ENCODE measurements at regions not wholly inside any gene's neighbourhood (a gene's known extent, or its start where the extent isn't known, plus 50 kb on each side); places are given as distances from the start of the nearest gene placed in this dataset.

DNA sequence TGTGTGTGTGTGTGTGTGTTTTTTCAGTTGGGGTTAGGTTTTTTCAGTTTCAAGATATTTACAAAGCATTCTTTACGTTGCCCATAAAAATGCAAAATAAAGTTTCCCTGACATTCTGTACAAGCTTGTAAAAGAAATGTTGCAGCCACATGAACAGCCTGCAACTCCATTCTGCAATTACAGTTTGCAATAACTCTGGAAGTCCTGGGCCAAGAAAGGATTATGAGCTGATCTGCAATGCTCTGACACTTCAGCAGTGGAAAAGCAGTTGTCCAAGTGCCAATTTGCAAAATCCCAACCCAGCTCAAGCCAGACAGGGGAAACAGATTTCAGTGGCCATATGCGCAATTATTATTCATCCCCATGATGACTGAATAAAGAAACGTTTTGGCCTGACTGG, 322.1 kb downstream of the MEX3B start:
- H3K4me3 ChIP-seq (replicated peaks in 1 of 3; ENCODE audit: insufficient read depth in 1 of 3, low read depth in 1 of 3, low read length in 3 of 3): no peak overlapping the region
- no peaks in the 10 kb centered on the region for H3K27me3 ChIP-seq (ENCODE audit: control insufficient read depth in 2 of 2, insufficient read depth in 2 of 2, low read length in 2 of 2)
- TF ChIP-seq, protein P1, sequence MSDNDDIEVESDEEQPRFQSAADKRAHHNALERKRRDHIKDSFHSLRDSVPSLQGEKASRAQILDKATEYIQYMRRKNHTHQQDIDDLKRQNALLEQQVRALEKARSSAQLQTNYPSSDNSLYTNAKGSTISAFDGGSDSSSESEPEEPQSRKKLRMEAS (IDR thresholded peaks at IDR 0.05; ENCODE audit: insufficient read depth, insufficient read length): no peak
- no peak for TF ChIP-seq MYC (IDR thresholded peaks at IDR 0.05; ENCODE audit: low read depth, low read length)
- no peak for TF ChIP-seq POLR2AphosphoS5 (IDR thresholded peaks at IDR 0.05; ENCODE audit: insufficient read depth, low read depth, low read length)
- TF ChIP-seq EZH2 (IDR thresholded peaks at IDR 0.05; ENCODE audit: borderline replicate concordance, low read depth, low read length, severe bottlenecking): no peak
- no peak for TF ChIP-seq JUN (IDR thresholded peaks at IDR 0.05; ENCODE audit: borderline replicate concordance, insufficient read depth, insufficient read length, low read depth)
- TF ChIP-seq, protein P2, sequence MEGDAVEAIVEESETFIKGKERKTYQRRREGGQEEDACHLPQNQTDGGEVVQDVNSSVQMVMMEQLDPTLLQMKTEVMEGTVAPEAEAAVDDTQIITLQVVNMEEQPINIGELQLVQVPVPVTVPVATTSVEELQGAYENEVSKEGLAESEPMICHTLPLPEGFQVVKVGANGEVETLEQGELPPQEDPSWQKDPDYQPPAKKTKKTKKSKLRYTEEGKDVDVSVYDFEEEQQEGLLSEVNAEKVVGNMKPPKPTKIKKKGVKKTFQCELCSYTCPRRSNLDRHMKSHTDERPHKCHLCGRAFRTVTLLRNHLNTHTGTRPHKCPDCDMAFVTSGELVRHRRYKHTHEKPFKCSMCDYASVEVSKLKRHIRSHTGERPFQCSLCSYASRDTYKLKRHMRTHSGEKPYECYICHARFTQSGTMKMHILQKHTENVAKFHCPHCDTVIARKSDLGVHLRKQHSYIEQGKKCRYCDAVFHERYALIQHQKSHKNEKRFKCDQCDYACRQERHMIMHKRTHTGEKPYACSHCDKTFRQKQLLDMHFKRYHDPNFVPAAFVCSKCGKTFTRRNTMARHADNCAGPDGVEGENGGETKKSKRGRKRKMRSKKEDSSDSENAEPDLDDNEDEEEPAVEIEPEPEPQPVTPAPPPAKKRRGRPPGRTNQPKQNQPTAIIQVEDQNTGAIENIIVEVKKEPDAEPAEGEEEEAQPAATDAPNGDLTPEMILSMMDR (IDR thresholded peaks at IDR 0.05; ENCODE audit: extremely low read depth in 1 of 2, insufficient read depth in 1 of 2, low read depth in 1 of 2, low read length in 2 of 2): no peak
- no peak for TF ChIP-seq FOS (IDR thresholded peaks at IDR 0.05; ENCODE audit: borderline replicate concordance, insufficient read depth, low read length)
- no peak for TF ChIP-seq POLR2A (IDR thresholded peaks at IDR 0.05; ENCODE audit: low read depth, low read length)
- no peak for TF ChIP-seq GATA2 (IDR thresholded peaks at IDR 0.05; ENCODE audit: insufficient read depth, insufficient read length, low read depth, low read length)
- H4K20me1 ChIP-seq (replicated peaks; ENCODE audit: control insufficient read depth, extremely low read depth, insufficient read depth, low read length): no peaks in the 10 kb centered on the region
- H2AFZ ChIP-seq (ENCODE audit: low read depth, low read length): no peak overlapping the region
- H3K36me3 ChIP-seq (ENCODE audit: control insufficient read depth in 2 of 2, extremely low read depth in 1 of 2, insufficient read depth in 2 of 2, low read length in 2 of 2): no peaks in the 10 kb centered on the region
- no peaks in the 10 kb centered on the region for H3K4me1 ChIP-seq (ENCODE audit: control insufficient read depth, extremely low read depth, insufficient read depth, low read length)
- no peak for FAIRE-seq
- no peak overlapping the region for H3K4me2 ChIP-seq (ENCODE audit: insufficient read depth, low read length)
- H3K9me1 ChIP-seq (replicated peaks; ENCODE audit: control insufficient read depth, extremely low read depth, insufficient read depth, low read length): no peaks in the 10 kb centered on the region
- no peak overlapping the region for H3K9ac ChIP-seq (replicated peaks; ENCODE audit: extremely low read depth, insufficient read depth, low read length)
- no peaks in the 10 kb centered on the region for H3K79me2 ChIP-seq (ENCODE audit: control insufficient read depth, insufficient read depth, low read length)
- ChIA-PET CTCF (no interaction called here), POLR2A (no interaction called here)
- intact Hi-C loops (cut with micrococcal nuclease) (loop anchor here (10.0 kb wide), 1 partner anchor 1911 kb away; no protein-coding TSS in a partner anchor), dilution Hi-C loops (cut with MboI; ENCODE audit: extremely low pct_ligation_motif_present, low sequenced_read_pairs) (no loop called here)
- no TSS peak for BruUV-seq (replicated peaks)
- no peak for DNase-seq (ENCODE audit: low read depth, low spot score)
- no peaks in the 10 kb centered on the region for H3K9me3 ChIP-seq (replicated peaks; ENCODE audit: control insufficient read depth, insufficient read depth, low read length)
- H3K27ac ChIP-seq (ENCODE audit: insufficient read depth, low read depth, low read length): no peak overlapping the region
